HEK293 (cell line): ENCODE measurements at regions not wholly inside any gene's neighbourhood (a gene's known extent, or its start where the extent isn't known, plus 50 kb on each side); places are given as distances from the start of the nearest gene placed in this dataset.

Source experiments
- CTCF ChIA-PET: fragments of 350-600 bp; formaldehyde crosslinking; extraction: SDS; loops from one replicate; lab custom pipeline; 2021; ENCODE audit warnings: antibody characterized with exemption; lab: Yijun Ruan, JAX
- POLR2A ChIA-PET: fragments of 300-600 bp; formaldehyde crosslinking; extraction: SDS; loops from one replicate; lab custom pipeline; 2020; ENCODE audit warnings: antibody characterized with exemption, inconsistent platforms; lab: Yijun Ruan, JAX
- H3K27ac ChIP-seq: fragments of 200-500 bp; sonication (Bioruptor generic); 2 replicates; pipeline ENCODE4 v1.5.1; 2014; ENCODE audit warnings: low read depth, low read length, control low read depth, inconsistent platforms; ENCODE audit errors: extremely low read depth
- H3K36me3 ChIP-seq, 2 experiments: fragments of 200-500 bp in 1 of 2; sonication (Bioruptor generic) in 1 of 2; 1 replicate in 1 of 2; 2 replicates in 1 of 2; pipeline ENCODE4 v1.5.1; 2014 to 2017; ENCODE audit warnings: inconsistent platforms in 2 of 2, low read length in 2 of 2; ENCODE audit not compliant: control insufficient read depth in 2 of 2, insufficient read depth in 1 of 2
- H3K4me1 ChIP-seq: fragments of 200-500 bp; sonication (Bioruptor generic); 2 replicates; pipeline ENCODE4 v1.5.1; 2014; ENCODE audit warnings: mild to moderate bottlenecking, low read length, inconsistent platforms; ENCODE audit not compliant: control insufficient read depth, insufficient read depth
- H3K4me3 ChIP-seq: 2 replicates; pipeline ENCODE4 v1.5.1; 2011; ENCODE audit warnings: low read depth, mild to moderate bottlenecking, control low read depth, low read length, moderate library complexity
- H3K9me3 ChIP-seq: fragments of 200-500 bp; sonication (Bioruptor generic); 2 replicates; pipeline ENCODE4 v1.5.1; 2014; ENCODE audit warnings: low read depth, low read length, inconsistent platforms; ENCODE audit not compliant: control insufficient read depth, insufficient read depth
- FEZF1 ChIP-seq: fragments of 450-650 bp; formaldehyde crosslinking; IDR thresholded peaks from 2 replicates; pipeline ENCODE4 v1.5.1; 2016; ENCODE audit warnings: missing biosample characterization, missing genetic modification characterization
- TRIM28 ChIP-seq: IDR thresholded peaks from 2 replicates; pipeline ENCODE4 v1.6.1; 2011; ENCODE audit warnings: low read length, control low read depth, borderline replicate concordance
- YY2 ChIP-seq: fragments of 450-650 bp; formaldehyde crosslinking; IDR thresholded peaks from 2 replicates; pipeline ENCODE4 v1.5.1; 2016; ENCODE audit warnings: missing biosample characterization, missing genetic modification characterization
- ZBTB17 ChIP-seq: fragments of 450-650 bp; formaldehyde crosslinking; IDR thresholded peaks from 2 replicates; pipeline ENCODE4 v1.5.1; 2016; ENCODE audit warnings: missing biosample characterization, missing genetic modification characterization
- ZBTB21 ChIP-seq: fragments of 450-650 bp; formaldehyde crosslinking; IDR thresholded peaks from 2 replicates; pipeline ENCODE4 v1.5.1; 2017; ENCODE audit warnings: missing biosample characterization, missing genetic modification characterization
- ZNF112 ChIP-seq: fragments of 450-650 bp; formaldehyde crosslinking; IDR thresholded peaks from 2 replicates; pipeline ENCODE4 v1.5.0; 2017; ENCODE audit warnings: missing biosample characterization, missing genetic modification characterization
- ZNF133 ChIP-seq: fragments of 450-650 bp; formaldehyde crosslinking; IDR thresholded peaks from 2 replicates; pipeline ENCODE4 v1.5.1; 2016; ENCODE audit warnings: missing biosample characterization, missing genetic modification characterization
- ZNF211 ChIP-seq: fragments of 450-650 bp; formaldehyde crosslinking; IDR thresholded peaks from 2 replicates; pipeline ENCODE4 v1.5.1; 2016; ENCODE audit warnings: low read depth, missing biosample characterization, missing genetic modification characterization
- ZNF239 ChIP-seq: fragments of 450-650 bp; formaldehyde crosslinking; IDR thresholded peaks from 2 replicates; pipeline ENCODE4 v1.5.1; 2016; ENCODE audit warnings: missing biosample characterization, missing genetic modification characterization
- ZNF292 ChIP-seq: fragments of 450-650 bp; formaldehyde crosslinking; IDR thresholded peaks from 2 replicates; pipeline ENCODE4 v1.5.1; 2016; ENCODE audit warnings: low read depth, missing biosample characterization, missing genetic modification characterization, borderline replicate concordance
- ZNF311 ChIP-seq: fragments of 450-650 bp; formaldehyde crosslinking; IDR thresholded peaks from 2 replicates; pipeline ENCODE4 v1.5.1; 2017; ENCODE audit warnings: missing biosample characterization, missing genetic modification characterization, borderline replicate concordance
- ZNF423 ChIP-seq: fragments of 450-650 bp; formaldehyde crosslinking; IDR thresholded peaks from 2 replicates; pipeline ENCODE4 v1.5.1; 2016; ENCODE audit warnings: missing biosample characterization, missing genetic modification characterization
- ZNF571 ChIP-seq: fragments of 450-650 bp; formaldehyde crosslinking; IDR thresholded peaks from 2 replicates; pipeline ENCODE4 v1.5.0; 2017; ENCODE audit warnings: missing biosample characterization, missing genetic modification characterization
- ZNF623 ChIP-seq: fragments of 450-650 bp; formaldehyde crosslinking; IDR thresholded peaks from 2 replicates; pipeline ENCODE4 v1.5.1; 2016; ENCODE audit warnings: missing biosample characterization, missing genetic modification characterization
- ZNF677 ChIP-seq: fragments of 450-650 bp; IDR thresholded peaks from 2 replicates; pipeline ENCODE4 v1.5.0; 2018; ENCODE audit warnings: missing biosample characterization, mild to moderate bottlenecking, missing genetic modification characterization, moderate library complexity
- ZNF701 ChIP-seq: fragments of 450-650 bp; formaldehyde crosslinking; IDR thresholded peaks from 2 replicates; pipeline ENCODE4 v1.5.1; 2016; ENCODE audit warnings: missing biosample characterization, missing genetic modification characterization
- ZSCAN5A ChIP-seq: fragments of 450-650 bp; formaldehyde crosslinking; IDR thresholded peaks from 2 replicates; pipeline ENCODE4 v1.5.1; 2016; ENCODE audit warnings: missing biosample characterization, missing genetic modification characterization

GRCh38 chr7:17709599-17709998, 230.7 kb downstream of the SNX13 start:
- Histone ChIP-seq H3K9me3 (no peaks in the 10 kb centered on the region), H3K27ac (no peak overlapping the region), H3K4me1 (no peaks in the 10 kb centered on the region), H3K4me3 (no peak overlapping the region), H3K36me3 (no peaks in the 10 kb centered on the region)
- ChIA-PET CTCF (interaction anchor here (0.6 to 0.7 kb wide), 2 partner anchors 28 to 605 kb away, joined by 3 read pairs; no protein-coding TSS in a partner anchor), POLR2A (interaction anchor here (0.7 kb wide), 1 partner anchor 75 kb away, joined by 3 read pairs; no protein-coding TSS in a partner anchor)
- no peak for TF ChIP-seq ZNF292 (tag by site-specific recombination)
- TF ChIP-seq FEZF1 (tag by site-specific recombination) = no peak
- no peak for TF ChIP-seq ZNF239

- no peaks in the 10 kb centered on the region for H3K9me3 ChIP-seq
- TF ChIP-seq ZBTB21 (tag by site-specific recombination) (no peak), ZSCAN5A (no peak)
- TF ChIP-seq, all 188 proteins: peak for 0
- Histone ChIP-seq H3K36me3 (no peaks in the 10 kb centered on the region), H3K27ac (no peak overlapping the region), H3K4me1 (no peaks in the 10 kb centered on the region), H3K4me3 (no peak overlapping the region)
- ChIA-PET POLR2A (no interaction called here), CTCF (interaction anchor here (0.6 to 1.6 kb wide), 2 partner anchors 29 to 635 kb away, joined by 3 to 5 read pairs; no protein-coding TSS in a partner anchor)
These were observed 230.0 kb downstream of the SNX13 start for GRCh38 chr7:17710312-17710711.

GRCh38 chr7:17713584-17713983, 226.7 kb downstream of the SNX13 start:
- no peaks in the 10 kb centered on the region for H3K9me3 ChIP-seq
- CTCF ChIA-PET = interaction anchor here (2.0 kb wide), 1 partner anchor 32 kb away, joined by 6 read pairs; no protein-coding TSS in a partner anchor
- POLR2A ChIA-PET = no interaction called here

GRCh38 chr7:17716816-17717215, 223.5 kb downstream of the SNX13 start:
- Histone ChIP-seq H3K36me3 (no peaks in the 10 kb centered on the region), H3K9me3 (no peaks in the 10 kb centered on the region), H3K4me1 (no peaks in the 10 kb centered on the region), H3K4me3 (no peak overlapping the region), H3K27ac (no peak overlapping the region)
- CTCF ChIA-PET = interaction anchor here (0.6 to 1.3 kb wide), 2 partner anchors 10 to 484 kb away, joined by 3 read pairs; no protein-coding TSS in a partner anchor
- POLR2A ChIA-PET = no interaction called here
- TF ChIP-seq ZNF133 (no peak), ZNF423 (tag by site-specific recombination) (no peak), ZNF701 (tag by site-specific recombination) (no peak), ZBTB17 (no peak), ZNF571 (tag by site-specific recombination) (no peak), ZNF623 (tag by site-specific recombination) (no peak), ZNF112 (tag by site-specific recombination) (no peak), YY2 (tag by site-specific recombination) (no peak), ZNF311 (no peak), ZNF677 (tag by site-specific recombination) (no peak), TRIM28 (no peak)

More at GRCh38 chr7:17713584-17713983, 226.7 kb downstream of the SNX13 start:
- TF ChIP-seq ZNF211 = no peak
- Histone ChIP-seq H3K4me1 (no peaks in the 10 kb centered on the region), H3K36me3 (no peaks in the 10 kb centered on the region), H3K4me3 (no peak overlapping the region), H3K27ac (no peak overlapping the region)
